GM19324 (cell line): ENCODE measurements at regions not wholly inside any gene's neighbourhood (a gene's known extent, or its start where the extent isn't known, plus 50 kb on each side); places are given as distances from the start of the nearest gene placed in this dataset.

Source experiments
- ATAC-seq: cut with Tn5 transposase; IDR thresholded peaks from one replicate; pipeline ENCODE4 v1.9.1; 2021; ENCODE audit warnings: mild to moderate bottlenecking, moderate library complexity; ENCODE audit not compliant: unreplicated experiment, low FRiP score

DNA sequence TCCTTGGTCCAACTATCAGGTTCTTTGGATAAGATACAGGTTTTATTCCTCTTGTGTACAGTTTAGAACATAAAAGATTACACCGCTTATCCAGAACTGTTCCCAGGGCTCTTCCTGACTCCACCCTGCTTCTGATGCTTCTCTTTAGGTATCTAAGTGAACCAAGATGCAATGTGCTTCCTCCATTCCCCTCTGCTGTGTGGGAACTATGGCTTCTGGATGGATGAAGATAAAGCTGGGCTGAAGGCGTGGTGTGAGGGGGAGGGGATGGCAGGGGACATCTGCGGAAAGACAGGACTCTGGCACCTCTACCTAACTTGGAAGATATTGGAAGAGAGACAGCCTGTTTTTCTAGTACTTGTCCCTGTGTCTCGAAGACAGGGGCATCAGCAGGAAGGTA, 209.9 kb upstream of the TBX20 start:
- no peak for ATAC-seq

DNA sequence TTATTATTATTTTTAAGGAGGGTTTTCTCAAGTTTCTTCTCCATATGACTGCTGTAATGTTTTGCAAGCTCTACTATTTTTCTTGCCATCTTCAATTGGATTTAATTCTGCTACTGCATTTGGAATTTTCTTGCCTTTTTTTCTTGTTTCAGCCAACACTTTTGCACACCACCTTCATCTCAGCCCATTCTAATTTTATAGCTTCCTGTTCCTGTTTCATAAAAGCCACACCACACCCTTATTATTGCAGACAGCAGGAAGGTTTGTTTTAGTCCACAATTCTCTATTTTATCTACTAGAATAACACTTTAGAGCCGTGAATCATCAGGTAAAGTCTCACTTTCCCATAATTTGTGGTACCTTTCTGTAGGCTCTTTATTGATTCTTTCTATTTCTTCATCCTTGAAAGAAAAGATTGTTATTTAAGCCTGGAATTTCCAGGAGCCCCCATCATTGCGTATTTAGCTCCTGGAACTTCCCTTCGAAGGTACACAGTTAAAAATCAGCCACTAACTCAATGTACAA, 209.3 kb upstream of the TBX20 start:
- no peak for ATAC-seq

- no peak for ATAC-seq
These were observed 200.9 kb upstream of the TBX20 start for GRCh38 chr7:35454575-35455385.

- ATAC-seq = no peak
These were observed 196.7 kb upstream of the TBX20 start for GRCh38 chr7:35450456-35451214.

GRCh38 chr7:35448486-35448885, 194.6 kb upstream of the TBX20 start:
- no peak for ATAC-seq

DNA sequence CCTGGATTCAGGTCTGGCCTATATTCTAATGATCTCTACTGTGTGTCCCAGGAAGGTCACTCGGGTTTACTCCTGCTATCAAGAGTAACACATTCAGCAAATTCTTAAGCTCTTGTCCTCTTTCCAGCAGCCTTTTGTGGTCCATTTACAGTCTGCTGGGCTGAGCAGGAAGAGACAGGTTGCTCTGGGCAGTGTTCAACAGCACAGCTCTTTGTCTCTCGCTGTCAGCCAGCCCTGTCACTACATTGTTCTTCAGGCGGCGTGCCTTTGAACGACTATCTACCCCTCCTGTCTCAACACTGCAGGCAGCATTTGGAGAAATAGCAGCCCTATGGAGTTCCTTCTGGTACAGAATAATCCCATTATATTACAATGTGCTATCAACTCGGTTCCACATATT, 192.2 kb upstream of the TBX20 start:
- ATAC-seq = no peak

DNA sequence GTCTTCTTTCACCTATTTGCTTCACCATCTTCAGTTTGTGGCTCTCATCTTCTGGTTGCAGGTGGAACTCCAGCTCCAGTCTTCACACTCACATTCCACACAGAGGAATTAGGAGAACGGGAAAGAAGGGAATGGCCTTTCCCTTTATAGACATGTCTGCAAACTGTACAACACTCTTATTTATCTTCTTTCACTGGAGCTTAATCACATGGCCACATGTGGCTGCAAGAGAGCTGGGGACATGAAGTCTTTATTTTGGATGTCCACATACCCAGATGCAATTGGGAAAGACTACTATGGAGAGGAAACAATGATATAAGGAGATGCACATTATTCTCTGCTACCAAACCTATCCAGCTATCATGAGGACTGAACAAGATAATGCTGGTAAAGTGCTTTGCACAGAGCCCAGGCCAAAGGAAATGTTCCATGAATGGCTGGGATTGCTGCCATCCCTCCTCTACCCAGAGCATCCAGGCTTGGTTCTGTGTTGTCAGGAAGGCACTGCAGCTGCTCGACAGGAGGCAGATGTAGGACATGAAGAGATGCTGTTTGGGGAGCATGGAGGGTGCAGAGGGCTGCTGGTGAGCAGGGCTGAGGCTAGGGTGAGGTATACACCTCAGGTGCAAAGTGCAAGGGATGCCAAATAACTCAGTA, 183.8 kb upstream of the TBX20 start:
- ATAC-seq = no peak

DNA sequence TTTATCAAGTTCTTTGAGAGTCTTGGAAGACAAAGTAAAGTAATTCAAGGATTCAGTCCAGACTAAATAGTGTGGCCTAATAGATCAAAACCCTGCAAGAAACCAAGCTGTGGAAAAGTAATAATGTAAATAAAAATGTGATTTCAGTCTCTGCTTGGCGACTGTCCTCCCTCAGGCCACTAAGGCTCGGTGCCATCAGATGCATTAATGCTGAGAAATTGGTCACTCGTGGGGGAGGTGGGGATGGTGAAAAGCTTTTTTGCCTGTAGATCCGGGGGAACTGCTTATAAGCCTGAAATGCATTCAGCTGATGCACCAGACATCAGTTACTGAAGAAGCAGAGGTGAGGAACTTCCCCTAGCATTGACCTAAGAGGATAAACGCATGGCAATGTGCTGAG, 182.6 kb upstream of the TBX20 start:
- no peak for ATAC-seq

GRCh38 chr7:35430547-35431153, 176.8 kb upstream of the TBX20 start:
- ATAC-seq = no peak

GRCh38 chr7:35424869-35425495, 171.1 kb upstream of the TBX20 start:
- no peak for ATAC-seq

- no peak for ATAC-seq
These were observed 170.5 kb upstream of the TBX20 start for GRCh38 chr7:35424440-35424839.

GRCh38 chr7:35422715-35423114, 168.8 kb upstream of the TBX20 start:
- no peak for ATAC-seq

GRCh38 chr7:35420656-35421055, 166.8 kb upstream of the TBX20 start:
- ATAC-seq = no peak

DNA sequence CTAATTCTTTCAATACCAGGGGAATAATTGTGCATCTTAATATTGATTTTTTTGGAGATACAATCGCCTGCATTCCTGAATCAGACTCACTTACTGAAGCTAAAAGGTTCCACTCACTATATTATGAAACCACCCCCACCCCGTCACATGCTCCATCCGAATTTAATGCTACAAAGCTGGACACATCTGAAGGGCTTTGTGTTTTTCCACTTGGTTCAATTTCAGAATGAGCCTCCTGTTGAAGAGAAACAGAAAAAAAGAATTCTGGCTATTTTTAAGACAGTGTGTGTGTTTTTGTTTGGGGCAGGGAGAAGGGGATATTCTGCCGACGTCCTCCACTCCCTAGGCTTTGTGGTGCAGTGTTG, 165.5 kb upstream of the TBX20 start:
- ATAC-seq = no peak

- no peak for ATAC-seq
These were observed 165.0 kb upstream of the TBX20 start for GRCh38 chr7:35418716-35419390.

- ATAC-seq = no peak
These were observed 162.7 kb upstream of the TBX20 start for GRCh38 chr7:35416568-35416967.

- no peak for ATAC-seq
These were observed 161.5 kb upstream of the TBX20 start for GRCh38 chr7:35415411-35415822.

- no peak for ATAC-seq
These were observed 157.4 kb upstream of the TBX20 start for GRCh38 chr7:35411331-35411730.

DNA sequence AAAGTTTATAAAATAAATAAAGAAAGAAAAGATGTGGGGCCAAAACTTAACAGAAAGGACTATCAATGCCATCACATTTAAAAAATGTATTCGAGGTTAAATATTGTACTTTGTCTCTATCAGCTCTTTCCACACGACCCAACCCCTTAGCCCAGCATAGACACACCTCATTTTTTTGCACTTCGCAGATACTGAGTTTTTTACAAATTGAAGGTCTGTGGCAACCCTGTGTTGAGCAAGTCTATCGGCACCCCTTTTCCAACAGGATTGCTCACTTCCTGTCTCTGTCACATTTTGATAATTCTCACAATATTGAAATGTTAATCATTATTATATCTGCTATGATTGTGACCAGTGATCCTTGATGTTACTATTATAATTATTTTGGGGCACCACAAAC, 151.6 kb upstream of the TBX20 start:
- ATAC-seq = no peak
